GM12878 (cell line): ENCODE measurements at regions not wholly inside any gene's neighbourhood (a gene's known extent, or its start where the extent isn't known, plus 50 kb on each side); places are given as distances from the start of the nearest gene placed in this dataset.

ENCODE experiments used
- ATAC-seq: fragments of 200-7000 bp; cut with Tn5 transposase; 3 replicates; pipeline ENCODE4 v1.9.1; 2020; ENCODE audit warnings: mild to moderate bottlenecking, moderate library complexity
- BruUV-seq: library from RNA; stranded (reverse); fragments of 400-500 nt; replicated peaks from 2 replicates; lab custom pipeline; 2021; lab: Mats Ljungman, UMichigan
- CTCF ChIA-PET: fragments of 300-600 bp; sonication (Branson Sonifier 250); formaldehyde crosslinking; extraction: SDS; loops from one replicate; lab custom pipeline; 2021; ENCODE audit warnings: inconsistent platforms; lab: Yijun Ruan, JAX
- POLR2A ChIA-PET: fragments of 350-600 bp; formaldehyde crosslinking; extraction: SDS; loops from one replicate; lab custom pipeline; 2021; ENCODE audit warnings: inconsistent platforms; lab: Charles Lee
- RAD21 ChIA-PET: fragments of 300-600 bp; sonication (Branson Sonifier 250); formaldehyde crosslinking; loops from one replicate; lab custom pipeline; 2023; ENCODE audit warnings: antibody characterized with exemption; ENCODE audit not compliant: unreplicated experiment; lab: Charles Lee
- SMC1A ChIA-PET: fragments of 300-600 bp; sonication (Branson Sonifier 250); formaldehyde crosslinking; loops from one replicate; lab custom pipeline; 2023; ENCODE audit not compliant: unreplicated experiment, uncharacterized antibody; lab: Charles Lee
- DNase-seq: peaks from one replicate; pipeline ENCODE4 v3.0.0-alpha.2; 2011; ENCODE audit warnings: low read depth, low spot score
- FAIRE-seq: peaks from 3 replicates; lab custom pipeline; 2011; peaks lifted over from hg19 to GRCh38; lab: Jason Lieb, UNC
- H2AFZ ChIP-seq: 2 replicates; pipeline ENCODE4 v1.6.0; 2011; ENCODE audit warnings: low read depth, low read length, control low read depth; ENCODE audit not compliant: control insufficient read depth
- H3K27ac ChIP-seq: 2 replicates; pipeline ENCODE4 v1.5.1; 2011; ENCODE audit warnings: control low read depth; ENCODE audit not compliant: control insufficient read depth, insufficient read depth
- H3K27me3 ChIP-seq, 2 experiments: replicated peaks in 1 of 2; 2 replicates each; pipeline versions ENCODE4 v1.6.0 to v1.6.1; 2011; ENCODE audit warnings: low read length in 1 of 2; ENCODE audit not compliant: control insufficient read depth in 2 of 2, insufficient read depth in 2 of 2
- H3K36me3 ChIP-seq, 2 experiments: 2 replicates each; pipeline ENCODE4 v1.5.1; 2011; ENCODE audit warnings: low read length in 1 of 2; ENCODE audit not compliant: control insufficient read depth in 2 of 2, insufficient read depth in 2 of 2
- H3K4me1 ChIP-seq: 2 replicates; pipeline ENCODE4 v1.6.1; 2011; ENCODE audit warnings: mild to moderate bottlenecking, low read length, moderate library complexity, mixed read lengths; ENCODE audit not compliant: control insufficient read depth, insufficient read depth
- H3K4me2 ChIP-seq: 2 replicates; pipeline ENCODE4 v1.6.0; 2011; ENCODE audit warnings: control low read depth; ENCODE audit not compliant: control insufficient read depth, insufficient read depth
- H3K4me3 ChIP-seq: fragments of 200-600 bp; sonication (generic); 2 replicates; pipeline ENCODE4 v1.5.1; 2016
- H3K79me2 ChIP-seq: 2 replicates; pipeline ENCODE4 v1.6.0; 2011; ENCODE audit warnings: low read length; ENCODE audit not compliant: control insufficient read depth, insufficient read depth
- H3K9ac ChIP-seq: 2 replicates; pipeline ENCODE4 v1.8.0; 2011; ENCODE audit warnings: low read length, control low read depth, mixed read lengths; ENCODE audit not compliant: control insufficient read depth, insufficient read depth
- H3K9me3 ChIP-seq: replicated peaks from 3 replicates; pipeline ENCODE4 v1.5.1; 2011; ENCODE audit warnings: mild to moderate bottlenecking, low read length; ENCODE audit not compliant: control insufficient read depth, insufficient read depth
- H4K20me1 ChIP-seq: 2 replicates; pipeline ENCODE4 v1.6.0; 2011; ENCODE audit not compliant: control insufficient read depth, insufficient read depth
- EZH2 ChIP-seq: IDR thresholded peaks from 2 replicates; pipeline ENCODE4 v1.6.1; 2012; ENCODE audit warnings: low read depth, mild to moderate bottlenecking, control low read depth, inconsistent platforms, low read length, borderline replicate concordance; ENCODE audit not compliant: control insufficient read depth
- FOXM1 ChIP-seq: IDR thresholded peaks from 2 replicates; pipeline ENCODE4 v1.6.1; 2012; ENCODE audit warnings: low read depth, mild to moderate bottlenecking, inconsistent platforms, low read length, moderate library complexity
- GATAD2B ChIP-seq: fragments of 450-650 bp; conservative IDR thresholded peaks from 2 replicates; pipeline ENCODE4 v1.6.1; 2017; ENCODE audit warnings: low read depth, mild to moderate bottlenecking, moderate library complexity
- ZNF217 ChIP-seq: fragments of 450-650 bp; IDR thresholded peaks from 2 replicates; pipeline ENCODE4 v1.6.1; 2017; ENCODE audit warnings: antibody characterized with exemption, mild to moderate bottlenecking
- WGBS: methylation state at CpG from one replicate; pipeline ENCODE4 v1.1.6; 2016; ENCODE audit warnings: low lambda C conversion rate; ENCODE audit not compliant: insufficient replicate concordance, insufficient coverage; ENCODE audit errors: missing lambda C conversion rate; 5-methylcytosine and 5-hydroxymethylcytosine counted together
- in situ Hi-C: fragments of 300-500 bp; cut with MboI; formaldehyde crosslinking; loops from 9 replicates; pipeline ENCODE4 v1.14.3; 2018; ENCODE audit warnings: mixed read lengths
- intact Hi-C: fragments of 100-400 bp; cut with micrococcal nuclease; formaldehyde crosslinking; loops from one replicate; pipeline ENCODE4 v1.14.2; 2022; ENCODE audit not compliant: unreplicated experiment
- TF ChIP-seq, protein P1 (sequence below): IDR thresholded peaks from 2 replicates; pipeline ENCODE4 v1.6.1; 2011; ENCODE audit warnings: low read depth, mild to moderate bottlenecking, low read length, moderate library complexity, borderline replicate concordance; ENCODE audit errors: extremely low read depth
- TF ChIP-seq, protein P2 (sequence below): fragments of 450-650 bp; formaldehyde crosslinking; IDR thresholded peaks from 2 replicates; pipeline ENCODE4 v1.5.0; 2022; ENCODE audit warnings: mild to moderate bottlenecking, missing genetic modification characterization
- TF ChIP-seq, protein P3 (sequence below): IDR thresholded peaks from 2 replicates; pipeline ENCODE4 v1.6.1; 2011; ENCODE audit warnings: mild to moderate bottlenecking, low read depth, low read length, moderate library complexity; ENCODE audit not compliant: insufficient replicate concordance

DNA sequence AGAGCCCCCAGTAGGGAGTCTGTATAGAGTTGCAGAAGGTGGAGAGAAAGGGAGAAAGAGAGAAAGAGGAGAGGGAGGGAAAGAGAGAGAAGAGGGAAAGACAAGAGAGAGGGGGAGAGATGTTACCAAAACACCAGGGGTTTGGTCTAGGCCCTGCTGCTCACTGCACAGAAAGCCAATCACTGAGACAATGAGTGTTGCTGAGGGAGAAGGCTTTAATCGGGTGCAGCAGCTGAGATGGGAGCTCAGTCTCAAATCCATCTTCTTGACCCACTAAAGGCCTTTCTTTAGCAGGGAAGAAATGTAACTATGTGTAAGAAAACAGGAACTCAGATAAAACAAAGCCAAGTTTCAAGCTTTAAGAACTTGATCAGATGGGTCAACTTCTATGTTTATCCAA lies 198.2 kb upstream of the FOXK1 start:
- ChIA-PET RAD21 (no interaction called here), CTCF (no interaction called here), SMC1A (no interaction called here), POLR2A (no interaction called here)
- H3K4me2 ChIP-seq: no peak overlapping the region
- DNase-seq: no peak
- no peaks in the 10 kb centered on the region for H4K20me1 ChIP-seq
- H3K4me3 ChIP-seq: no peak overlapping the region
- 0% methylated on average over 1 of the region's 1 CpG for WGBS
- no peak overlapping the region for H3K9ac ChIP-seq
- no peaks in the 10 kb centered on the region for H3K27me3 ChIP-seq
- no peak overlapping the region for H2AFZ ChIP-seq
- H3K27ac ChIP-seq: no peak overlapping the region
- H3K36me3 ChIP-seq: no peaks in the 10 kb centered on the region
- TF ChIP-seq FOXM1 (no peak), EZH2 (no peak), ZNF217 (no peak), GATAD2B (no peak)
- TF ChIP-seq, protein P1, sequence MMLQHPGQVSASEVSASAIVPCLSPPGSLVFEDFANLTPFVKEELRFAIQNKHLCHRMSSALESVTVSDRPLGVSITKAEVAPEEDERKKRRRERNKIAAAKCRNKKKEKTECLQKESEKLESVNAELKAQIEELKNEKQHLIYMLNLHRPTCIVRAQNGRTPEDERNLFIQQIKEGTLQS: no peak
- TF ChIP-seq, protein P2, sequence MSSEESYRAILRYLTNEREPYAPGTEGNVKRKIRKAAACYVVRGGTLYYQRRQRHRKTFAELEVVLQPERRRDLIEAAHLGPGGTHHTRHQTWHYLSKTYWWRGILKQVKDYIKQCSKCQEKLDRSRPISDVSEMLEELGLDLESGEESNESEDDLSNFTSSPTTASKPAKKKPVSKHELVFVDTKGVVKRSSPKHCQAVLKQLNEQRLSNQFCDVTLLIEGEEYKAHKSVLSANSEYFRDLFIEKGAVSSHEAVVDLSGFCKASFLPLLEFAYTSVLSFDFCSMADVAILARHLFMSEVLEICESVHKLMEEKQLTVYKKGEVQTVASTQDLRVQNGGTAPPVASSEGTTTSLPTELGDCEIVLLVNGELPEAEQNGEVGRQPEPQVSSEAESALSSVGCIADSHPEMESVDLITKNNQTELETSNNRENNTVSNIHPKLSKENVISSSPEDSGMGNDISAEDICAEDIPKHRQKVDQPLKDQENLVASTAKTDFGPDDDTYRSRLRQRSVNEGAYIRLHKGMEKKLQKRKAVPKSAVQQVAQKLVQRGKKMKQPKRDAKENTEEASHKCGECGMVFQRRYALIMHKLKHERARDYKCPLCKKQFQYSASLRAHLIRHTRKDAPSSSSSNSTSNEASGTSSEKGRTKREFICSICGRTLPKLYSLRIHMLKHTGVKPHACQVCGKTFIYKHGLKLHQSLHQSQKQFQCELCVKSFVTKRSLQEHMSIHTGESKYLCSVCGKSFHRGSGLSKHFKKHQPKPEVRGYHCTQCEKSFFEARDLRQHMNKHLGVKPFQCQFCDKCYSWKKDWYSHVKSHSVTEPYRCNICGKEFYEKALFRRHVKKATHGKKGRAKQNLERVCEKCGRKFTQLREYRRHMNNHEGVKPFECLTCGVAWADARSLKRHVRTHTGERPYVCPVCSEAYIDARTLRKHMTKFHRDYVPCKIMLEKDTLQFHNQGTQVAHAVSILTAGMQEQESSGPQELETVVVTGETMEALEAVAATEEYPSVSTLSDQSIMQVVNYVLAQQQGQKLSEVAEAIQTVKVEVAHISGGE (CRISPR knock-in tag): no peak
- TF ChIP-seq, protein P3, sequence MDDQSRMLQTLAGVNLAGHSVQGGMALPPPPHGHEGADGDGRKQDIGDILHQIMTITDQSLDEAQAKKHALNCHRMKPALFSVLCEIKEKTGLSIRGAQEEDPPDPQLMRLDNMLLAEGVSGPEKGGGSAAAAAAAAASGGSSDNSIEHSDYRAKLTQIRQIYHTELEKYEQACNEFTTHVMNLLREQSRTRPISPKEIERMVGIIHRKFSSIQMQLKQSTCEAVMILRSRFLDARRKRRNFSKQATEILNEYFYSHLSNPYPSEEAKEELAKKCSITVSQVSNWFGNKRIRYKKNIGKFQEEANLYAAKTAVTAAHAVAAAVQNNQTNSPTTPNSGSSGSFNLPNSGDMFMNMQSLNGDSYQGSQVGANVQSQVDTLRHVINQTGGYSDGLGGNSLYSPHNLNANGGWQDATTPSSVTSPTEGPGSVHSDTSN: no peak
- no TSS peak for BruUV-seq
- FAIRE-seq: no peak
- no peaks in the 10 kb centered on the region for H3K79me2 ChIP-seq
- H3K9me3 ChIP-seq: no peaks in the 10 kb centered on the region; the same call in 1 of the 3 replicates
- in situ Hi-C loops (no loop called here), intact Hi-C loops (no loop called here)
- H3K4me1 ChIP-seq: no peaks in the 10 kb centered on the region
- ATAC-seq: no peak
